Activated T-helper 2 cell treated with anti-CD3 and anti-CD28 coated beads, Interferon-gamma antibody, Interleukin-2, Interleukin-4, amounts not matched to agents 10 μg/mL and 5 μg/mL and 100 μg/mL, durations not matched to agents 14 hours and 24 hours and 36 hours (primary cell): ENCODE measurements at regions not wholly inside any gene's neighbourhood (a gene's known extent, or its start where the extent isn't known, plus 50 kb on each side); places are given as distances from the start of the nearest gene placed in this dataset.
"Not testable (repeated sequence)": the region's sequence is repeated elsewhere in the genome, so short reads cannot be mapped to it uniquely, and the experiment has no call there.

Experiments used
- DNase-seq: peaks from one replicate; pipeline ENCODE4 v3.0.0; 2021; ENCODE audit warnings: low spot score
- H3K27ac Mint-ChIP-seq: one replicate; pipeline ENCODE4 v1.8.0; 2021; ENCODE audit warnings: mixed read lengths
- H3K27me3 Mint-ChIP-seq: one replicate; pipeline ENCODE4 v1.8.0; 2021; ENCODE audit warnings: low read depth, mixed read lengths
- H3K36me3 Mint-ChIP-seq: one replicate; pipeline ENCODE4 v1.8.0; 2021; ENCODE audit warnings: low read depth, mixed read lengths
- H3K4me1 Mint-ChIP-seq: one replicate; pipeline ENCODE4 v1.8.0; 2021; ENCODE audit warnings: low read depth, mixed read lengths
- H3K4me3 Mint-ChIP-seq: one replicate; pipeline ENCODE4 v1.8.0; 2021; ENCODE audit warnings: low read depth, mild to moderate bottlenecking, moderate library complexity, mixed read lengths
- H3K9me3 Mint-ChIP-seq: one replicate; pipeline ENCODE4 v1.8.0; 2021; ENCODE audit warnings: mixed read lengths
- intact Hi-C: fragments of 100-400 bp; cut with micrococcal nuclease; formaldehyde crosslinking; loops from one replicate; pipeline ENCODE4 v1.15.1; 2023

DNA sequence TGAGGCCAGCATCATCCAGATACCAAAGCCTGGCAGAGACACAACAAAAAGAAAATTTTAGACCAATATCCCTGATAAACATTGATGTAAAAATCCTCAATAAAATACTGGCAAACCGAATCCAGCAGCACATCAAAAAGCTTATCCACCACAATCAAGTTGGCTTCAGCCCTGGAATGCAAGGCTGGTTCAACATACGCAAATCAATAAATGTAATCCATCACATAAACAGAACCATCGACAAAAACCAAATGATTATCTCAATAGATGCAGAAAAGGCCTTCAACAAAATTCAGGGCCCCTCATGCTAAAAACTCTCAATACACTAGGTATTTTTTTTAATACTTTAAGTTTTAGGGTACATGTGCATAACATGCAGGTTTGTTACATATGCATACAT is 74.1 kb downstream of the ELAPOR2 start:
- DNase-seq, H3K27ac Mint-ChIP-seq, H3K36me3 Mint-ChIP-seq, H3K4me1 Mint-ChIP-seq, H3K27me3 Mint-ChIP-seq, intact Hi-C loops, H3K4me3 Mint-ChIP-seq: not testable (repeated sequence)
- peaks cover 11% of the 10 kb centered on the region for H3K9me3 Mint-ChIP-seq

GRCh38 chr7:86983654-86984053 is 75.8 kb downstream of the ELAPOR2 start:
- H3K9me3 Mint-ChIP-seq, result peaks cover 11% of the 10 kb centered on the region
- H3K36me3 Mint-ChIP-seq, H3K27ac Mint-ChIP-seq, DNase-seq, H3K27me3 Mint-ChIP-seq, H3K4me3 Mint-ChIP-seq, intact Hi-C loops: not testable (repeated sequence)
- H3K4me1 Mint-ChIP-seq, result peaks cover 12% of the 10 kb centered on the region

- Mint-ChIP-seq H3K4me1 (peaks cover 12% of the 10 kb centered on the region), H3K9me3 (peaks cover 11% of the 10 kb centered on the region)
- H3K27me3 Mint-ChIP-seq, H3K27ac Mint-ChIP-seq, intact Hi-C loops, DNase-seq, H3K36me3 Mint-ChIP-seq, H3K4me3 Mint-ChIP-seq: not testable (repeated sequence)
Measured at GRCh38 chr7:86981937-86982336, 77.5 kb downstream of the ELAPOR2 start.

DNA sequence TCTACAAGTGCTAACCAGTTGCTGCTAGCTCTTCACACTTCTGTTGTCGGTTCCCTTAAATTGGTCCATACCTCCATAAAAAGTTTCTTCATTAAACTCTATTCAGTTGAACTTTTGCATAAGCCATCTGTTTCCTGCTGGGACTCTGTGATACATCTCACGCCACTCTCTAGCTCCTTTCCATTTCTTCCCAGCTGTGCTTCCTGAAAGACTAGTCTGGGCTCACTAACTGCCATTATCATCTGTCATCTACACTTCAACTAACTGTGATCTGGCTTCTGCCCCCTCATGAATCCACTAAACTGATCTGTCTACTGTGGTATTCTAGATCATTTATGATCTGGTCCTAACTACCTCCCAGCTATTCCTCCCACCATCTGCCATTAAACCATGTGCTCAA is 78.3 kb downstream of the ELAPOR2 start:
- no peak for DNase-seq
- peaks cover 11% of the 10 kb centered on the region for H3K9me3 Mint-ChIP-seq
- H3K4me3 Mint-ChIP-seq, result no peak overlapping the region
- H3K27me3 Mint-ChIP-seq, result no peaks in the 10 kb centered on the region
- H3K36me3 Mint-ChIP-seq, result no peaks in the 10 kb centered on the region
- peaks cover 12% of the 10 kb centered on the region for H3K4me1 Mint-ChIP-seq
- no peak overlapping the region for H3K27ac Mint-ChIP-seq
- intact Hi-C loops, result no loop called here

- Mint-ChIP-seq H3K27ac (no peak overlapping the region), H3K9me3 (peaks cover 11% of the 10 kb centered on the region), H3K4me3 (no peak overlapping the region), H3K4me1 (peaks cover 12% of the 10 kb centered on the region), H3K36me3 (no peaks in the 10 kb centered on the region), H3K27me3 (no peaks in the 10 kb centered on the region)
- no peak for DNase-seq
- intact Hi-C loops, result no loop called here
Measured at GRCh38 chr7:86980223-86980622, 79.2 kb downstream of the ELAPOR2 start.

GRCh38 chr7:86978808-86979506 is 80.5 kb downstream of the ELAPOR2 start:
- H3K9me3 Mint-ChIP-seq, result peaks cover 4% of the 10 kb centered on the region
- H3K36me3 Mint-ChIP-seq, result no peaks in the 10 kb centered on the region
- peaks cover 12% of the 10 kb centered on the region for H3K4me1 Mint-ChIP-seq
- H3K4me3 Mint-ChIP-seq, result no peak overlapping the region
- no peaks in the 10 kb centered on the region for H3K27me3 Mint-ChIP-seq
- no peak for DNase-seq
- intact Hi-C loops, result no loop called here
- no peak overlapping the region for H3K27ac Mint-ChIP-seq

GRCh38 chr7:86976958-86977357 is 82.5 kb downstream of the ELAPOR2 start:
- H3K27me3 Mint-ChIP-seq, result no peaks in the 10 kb centered on the region
- no peaks in the 10 kb centered on the region for H3K36me3 Mint-ChIP-seq
- no peaks in the 10 kb centered on the region for H3K9me3 Mint-ChIP-seq
- no peak overlapping the region for H3K4me3 Mint-ChIP-seq
- peaks cover 12% of the 10 kb centered on the region for H3K4me1 Mint-ChIP-seq
- H3K27ac Mint-ChIP-seq, result no peak overlapping the region
- intact Hi-C loops, result no loop called here
- no peak for DNase-seq

- Mint-ChIP-seq H3K36me3 (no peaks in the 10 kb centered on the region), H3K4me3 (no peak overlapping the region), H3K27ac (no peak overlapping the region), H3K27me3 (no peaks in the 10 kb centered on the region), H3K9me3 (no peaks in the 10 kb centered on the region), H3K4me1 (peaks cover 15% of the 10 kb centered on the region)
- DNase-seq, result no peak
- intact Hi-C loops, result no loop called here
Measured at GRCh38 chr7:86975914-86976313, 83.5 kb downstream of the ELAPOR2 start.

DNA sequence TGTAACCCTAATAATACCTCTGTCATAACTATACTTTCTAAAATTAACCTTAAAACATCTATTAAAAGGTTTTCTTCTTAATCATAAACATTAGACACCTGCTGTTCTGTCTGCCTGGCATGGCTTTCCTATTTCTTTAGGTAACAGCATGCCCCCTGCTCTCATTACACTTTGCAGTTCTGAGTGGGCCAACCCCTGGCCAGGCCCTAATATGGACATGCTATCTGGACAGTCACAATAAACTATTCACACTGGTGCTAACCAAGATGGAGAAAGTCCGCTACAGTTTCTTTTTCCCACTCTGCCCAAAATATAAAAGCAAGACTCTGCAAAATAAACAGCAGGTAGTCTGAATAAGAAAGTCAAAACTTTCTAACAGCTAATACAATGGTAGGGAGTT is 84.0 kb downstream of the ELAPOR2 start:
- no peak for DNase-seq
- H3K4me3 Mint-ChIP-seq, result no peak overlapping the region
- H3K9me3 Mint-ChIP-seq, result no peaks in the 10 kb centered on the region
- peaks cover 14% of the 10 kb centered on the region for H3K4me1 Mint-ChIP-seq
- no peaks in the 10 kb centered on the region for H3K36me3 Mint-ChIP-seq
- no peaks in the 10 kb centered on the region for H3K27me3 Mint-ChIP-seq
- H3K27ac Mint-ChIP-seq, result no peak overlapping the region
- intact Hi-C loops, result no loop called here

DNA sequence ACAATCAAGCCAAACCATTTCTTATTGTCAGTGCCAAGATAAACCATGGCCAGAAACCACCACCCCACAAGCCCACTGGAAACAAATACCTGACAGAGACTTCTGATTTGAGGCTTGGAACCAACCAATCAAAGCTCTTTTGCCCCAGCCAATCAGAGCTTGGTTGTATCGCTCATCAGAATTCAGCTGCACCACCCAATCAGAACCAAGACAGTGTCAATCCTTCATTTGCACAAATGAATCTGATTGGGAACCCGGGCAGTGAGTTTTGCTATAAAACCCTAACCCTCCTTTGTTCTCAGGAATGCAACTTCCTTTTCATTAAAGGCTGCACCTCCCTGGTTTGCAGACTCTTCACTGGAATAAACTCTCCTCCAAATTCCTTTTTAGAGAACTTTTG is 87.4 kb downstream of the ELAPOR2 start:
- Mint-ChIP-seq H3K27ac (no peak overlapping the region), H3K36me3 (no peaks in the 10 kb centered on the region), H3K4me3 (no peak overlapping the region), H3K27me3 (no peaks in the 10 kb centered on the region), H3K4me1 (peaks cover 6% of the 10 kb centered on the region), H3K9me3 (no peaks in the 10 kb centered on the region)
- intact Hi-C loops, result no loop called here
- no peak for DNase-seq

DNA sequence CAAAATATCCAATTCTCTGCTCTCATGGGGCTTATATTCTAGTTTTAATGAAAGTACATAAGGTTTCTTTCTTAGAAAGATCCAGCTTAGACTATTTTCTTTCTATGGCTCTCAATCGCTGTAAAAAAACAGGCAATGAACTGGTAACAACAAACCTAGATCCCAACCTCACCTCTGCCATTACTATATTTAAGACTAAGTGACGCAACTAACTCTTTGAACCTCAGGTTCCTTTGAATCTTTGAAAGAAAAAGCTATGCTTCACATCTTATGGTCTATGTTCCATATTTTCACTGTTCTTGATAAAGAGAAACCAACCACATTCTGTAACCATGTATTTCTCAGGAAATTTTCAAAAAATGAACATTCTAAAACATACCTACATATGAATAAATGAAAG is 88.5 kb downstream of the ELAPOR2 start:
- intact Hi-C loops, result no loop called here
- H3K9me3 Mint-ChIP-seq, result no peaks in the 10 kb centered on the region
- no peak overlapping the region for H3K4me3 Mint-ChIP-seq
- peaks cover 6% of the 10 kb centered on the region for H3K4me1 Mint-ChIP-seq
- H3K36me3 Mint-ChIP-seq, result no peaks in the 10 kb centered on the region
- no peaks in the 10 kb centered on the region for H3K27me3 Mint-ChIP-seq
- H3K27ac Mint-ChIP-seq, result no peak overlapping the region
- DNase-seq, result no peak

DNA sequence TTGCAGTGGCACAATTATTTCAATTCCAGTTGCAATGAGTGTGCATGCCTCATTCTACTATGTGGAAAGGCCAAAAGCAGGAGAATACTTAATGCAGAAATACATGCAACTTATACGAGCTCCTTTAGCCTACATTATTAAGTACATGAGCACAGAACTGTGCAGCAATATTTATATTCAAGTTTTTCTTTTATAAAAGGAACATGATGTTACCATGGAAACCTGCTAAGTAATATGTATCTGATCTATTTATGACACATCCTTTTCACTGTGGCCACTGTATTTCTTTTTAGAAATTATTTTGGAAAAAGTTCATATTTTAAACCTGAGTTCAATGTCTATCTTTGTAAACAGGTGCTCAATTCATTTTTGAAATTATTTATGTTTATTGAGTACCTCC is 88.9 kb downstream of the ELAPOR2 start:
- H3K4me3 Mint-ChIP-seq, result no peak overlapping the region
- intact Hi-C loops, result no loop called here
- no peaks in the 10 kb centered on the region for H3K9me3 Mint-ChIP-seq
- no peaks in the 10 kb centered on the region for H3K27me3 Mint-ChIP-seq
- peaks cover 6% of the 10 kb centered on the region for H3K4me1 Mint-ChIP-seq
- H3K27ac Mint-ChIP-seq, result no peak overlapping the region
- no peak for DNase-seq
- H3K36me3 Mint-ChIP-seq, result no peaks in the 10 kb centered on the region

- no peaks in the 10 kb centered on the region for H3K36me3 Mint-ChIP-seq
- H3K4me1 Mint-ChIP-seq, result peaks cover 6% of the 10 kb centered on the region
- no peak overlapping the region for H3K4me3 Mint-ChIP-seq
- DNase-seq, result no peak
- no peaks in the 10 kb centered on the region for H3K27me3 Mint-ChIP-seq
- no peak overlapping the region for H3K27ac Mint-ChIP-seq
- H3K9me3 Mint-ChIP-seq, result no peaks in the 10 kb centered on the region
- intact Hi-C loops, result no loop called here
Measured at GRCh38 chr7:86969865-86970264, 89.6 kb downstream of the ELAPOR2 start.

DNA sequence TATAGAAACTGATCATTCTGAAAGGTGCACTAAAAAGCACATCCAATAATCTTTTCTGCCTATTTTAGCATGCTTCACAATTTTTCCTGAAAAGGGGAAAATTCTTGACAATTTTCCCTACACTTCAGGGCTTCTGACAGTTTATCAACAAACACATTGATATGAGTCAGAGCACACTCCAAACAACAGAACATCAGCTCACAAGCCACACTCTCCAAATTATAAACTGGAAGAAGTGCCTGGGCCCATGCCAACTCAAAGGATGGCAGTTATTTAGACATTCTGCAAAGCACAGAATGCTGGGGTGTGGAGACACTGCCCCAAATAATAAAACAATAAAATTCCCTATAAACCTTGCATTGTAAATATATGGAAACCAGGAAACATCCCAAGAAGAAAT is 90.8 kb downstream of the ELAPOR2 start:
- Mint-ChIP-seq H3K4me1 (peaks cover 9% of the 10 kb centered on the region), H3K4me3 (no peak overlapping the region), H3K9me3 (no peaks in the 10 kb centered on the region), H3K27ac (no peak overlapping the region), H3K27me3 (no peaks in the 10 kb centered on the region), H3K36me3 (no peaks in the 10 kb centered on the region)
- intact Hi-C loops, result no loop called here
- no peak for DNase-seq
